Prostate gland (tissue), 2 donors: ENCODE measurements at regions not wholly inside any gene's neighbourhood (a gene's known extent, or its start where the extent isn't known, plus 50 kb on each side); places are given as distances from the start of the nearest gene placed in this dataset.

Source experiments
- POLR2A ChIP-seq: fragments of 450-650 bp; IDR thresholded peaks from one replicate; pipeline ENCODE4 v1.6.1; 2016; ENCODE audit warnings: antibody characterized with exemption, mild to moderate bottlenecking
- TF ChIP-seq, protein P1 (sequence below), 4 experiments: fragments of 200-600 bp in 2 of 4; fragments of 450-650 bp in 2 of 4; sonication (generic) in 2 of 4; IDR thresholded peaks; 1 replicate in 3 of 4; 2 replicates in 1 of 4; pipeline ENCODE4 v1.5.1; 2016 to 2019; ENCODE audit warnings: antibody characterized with exemption in 4 of 4, mild to moderate bottlenecking in 2 of 4, moderate library complexity in 2 of 4

DNA sequence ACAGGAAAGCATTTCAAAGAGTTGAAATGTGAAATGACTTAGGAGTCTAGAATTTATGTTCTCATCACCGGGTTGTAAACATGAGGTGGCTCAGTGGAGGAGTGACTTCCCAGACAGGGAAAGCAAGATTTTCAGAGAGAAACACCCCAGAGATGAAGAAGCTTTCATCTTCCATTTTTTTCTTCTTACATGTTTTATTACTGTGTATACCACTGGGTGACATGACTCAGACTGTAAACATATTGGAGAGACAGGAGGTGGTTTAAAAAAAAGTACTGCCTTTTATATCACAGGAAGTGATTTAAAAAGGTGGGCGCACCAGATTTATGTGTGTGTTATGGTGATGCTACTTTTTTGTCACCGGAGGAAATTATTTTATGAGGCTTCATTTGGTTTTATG, 209.1 kb upstream of the TUT7 start:
- TF ChIP-seq, protein P1, sequence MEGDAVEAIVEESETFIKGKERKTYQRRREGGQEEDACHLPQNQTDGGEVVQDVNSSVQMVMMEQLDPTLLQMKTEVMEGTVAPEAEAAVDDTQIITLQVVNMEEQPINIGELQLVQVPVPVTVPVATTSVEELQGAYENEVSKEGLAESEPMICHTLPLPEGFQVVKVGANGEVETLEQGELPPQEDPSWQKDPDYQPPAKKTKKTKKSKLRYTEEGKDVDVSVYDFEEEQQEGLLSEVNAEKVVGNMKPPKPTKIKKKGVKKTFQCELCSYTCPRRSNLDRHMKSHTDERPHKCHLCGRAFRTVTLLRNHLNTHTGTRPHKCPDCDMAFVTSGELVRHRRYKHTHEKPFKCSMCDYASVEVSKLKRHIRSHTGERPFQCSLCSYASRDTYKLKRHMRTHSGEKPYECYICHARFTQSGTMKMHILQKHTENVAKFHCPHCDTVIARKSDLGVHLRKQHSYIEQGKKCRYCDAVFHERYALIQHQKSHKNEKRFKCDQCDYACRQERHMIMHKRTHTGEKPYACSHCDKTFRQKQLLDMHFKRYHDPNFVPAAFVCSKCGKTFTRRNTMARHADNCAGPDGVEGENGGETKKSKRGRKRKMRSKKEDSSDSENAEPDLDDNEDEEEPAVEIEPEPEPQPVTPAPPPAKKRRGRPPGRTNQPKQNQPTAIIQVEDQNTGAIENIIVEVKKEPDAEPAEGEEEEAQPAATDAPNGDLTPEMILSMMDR (IDR thresholded peaks at IDR 0.05): no peak
- no peak for TF ChIP-seq POLR2A
